Type B pancreatic cell (in vitro differentiated cells): ENCODE measurements at regions not wholly inside any gene's neighbourhood (a gene's known extent, or its start where the extent isn't known, plus 50 kb on each side); places are given as distances from the start of the nearest gene placed in this dataset.

ENCODE experiments used
- DNase-seq: peaks from one replicate; pipeline ENCODE4 v3.0.0; 2021; ENCODE audit warnings: mixed read lengths; ENCODE audit not compliant: unreplicated experiment; ENCODE audit errors: extremely low spot score
- H3K27ac Mint-ChIP-seq: 2 replicates; pipeline ENCODE4 v1.8.0; 2021; ENCODE audit warnings: mild to moderate bottlenecking, mixed read lengths
- H3K27me3 Mint-ChIP-seq: 2 replicates; pipeline ENCODE4 v1.8.0; 2021; ENCODE audit warnings: mixed read lengths
- H3K36me3 Mint-ChIP-seq: 2 replicates; pipeline ENCODE4 v1.8.0; 2021; ENCODE audit warnings: mixed read lengths
- H3K4me1 Mint-ChIP-seq: one replicate; pipeline ENCODE4 v1.8.0; 2021; ENCODE audit warnings: mixed read lengths; ENCODE audit not compliant: unreplicated experiment
- H3K4me3 Mint-ChIP-seq: 2 replicates; pipeline ENCODE4 v1.8.0; 2021; ENCODE audit warnings: mild to moderate bottlenecking, mixed read lengths
- H3K9me3 Mint-ChIP-seq: 2 replicates; pipeline ENCODE4 v1.8.0; 2021; ENCODE audit warnings: mixed read lengths
- TF ChIP-seq, protein P1 (sequence below): fragments of 200-600 bp; sonication (generic); conservative IDR thresholded peaks from 2 replicates; pipeline ENCODE4 v1.5.0; 2021; ENCODE audit warnings: antibody characterized with exemption, mild to moderate bottlenecking

DNA sequence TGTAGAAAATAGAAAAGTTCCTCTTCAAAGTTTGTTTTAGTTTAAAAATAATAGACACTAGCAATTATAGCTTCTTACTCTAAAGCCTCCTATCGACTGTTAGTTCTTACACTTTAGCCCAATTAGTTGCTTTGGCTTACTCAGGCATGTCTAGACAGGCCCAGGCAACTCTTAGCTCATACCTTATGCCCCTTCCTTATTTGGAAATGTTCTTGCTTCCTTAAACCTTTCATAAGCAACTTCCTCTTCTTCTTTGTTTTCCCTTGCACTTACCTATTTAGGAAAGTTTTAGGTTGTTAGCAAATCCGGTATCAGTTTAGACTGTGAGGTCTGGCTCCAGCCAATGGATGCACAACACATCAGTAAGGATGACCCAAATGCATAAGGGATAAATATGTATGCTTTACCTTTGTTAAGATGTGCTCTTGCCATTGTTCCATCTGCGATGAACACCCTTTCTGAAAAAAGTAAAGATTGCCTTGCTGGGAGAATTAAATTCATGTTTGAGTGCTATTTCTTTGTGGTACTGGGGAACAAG is 1277.5 kb upstream of the CNTN5 start:
- TF ChIP-seq, protein P1, sequence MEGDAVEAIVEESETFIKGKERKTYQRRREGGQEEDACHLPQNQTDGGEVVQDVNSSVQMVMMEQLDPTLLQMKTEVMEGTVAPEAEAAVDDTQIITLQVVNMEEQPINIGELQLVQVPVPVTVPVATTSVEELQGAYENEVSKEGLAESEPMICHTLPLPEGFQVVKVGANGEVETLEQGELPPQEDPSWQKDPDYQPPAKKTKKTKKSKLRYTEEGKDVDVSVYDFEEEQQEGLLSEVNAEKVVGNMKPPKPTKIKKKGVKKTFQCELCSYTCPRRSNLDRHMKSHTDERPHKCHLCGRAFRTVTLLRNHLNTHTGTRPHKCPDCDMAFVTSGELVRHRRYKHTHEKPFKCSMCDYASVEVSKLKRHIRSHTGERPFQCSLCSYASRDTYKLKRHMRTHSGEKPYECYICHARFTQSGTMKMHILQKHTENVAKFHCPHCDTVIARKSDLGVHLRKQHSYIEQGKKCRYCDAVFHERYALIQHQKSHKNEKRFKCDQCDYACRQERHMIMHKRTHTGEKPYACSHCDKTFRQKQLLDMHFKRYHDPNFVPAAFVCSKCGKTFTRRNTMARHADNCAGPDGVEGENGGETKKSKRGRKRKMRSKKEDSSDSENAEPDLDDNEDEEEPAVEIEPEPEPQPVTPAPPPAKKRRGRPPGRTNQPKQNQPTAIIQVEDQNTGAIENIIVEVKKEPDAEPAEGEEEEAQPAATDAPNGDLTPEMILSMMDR = no peak
- H3K27ac Mint-ChIP-seq = peak overlapping the region; percentile 74

DNA sequence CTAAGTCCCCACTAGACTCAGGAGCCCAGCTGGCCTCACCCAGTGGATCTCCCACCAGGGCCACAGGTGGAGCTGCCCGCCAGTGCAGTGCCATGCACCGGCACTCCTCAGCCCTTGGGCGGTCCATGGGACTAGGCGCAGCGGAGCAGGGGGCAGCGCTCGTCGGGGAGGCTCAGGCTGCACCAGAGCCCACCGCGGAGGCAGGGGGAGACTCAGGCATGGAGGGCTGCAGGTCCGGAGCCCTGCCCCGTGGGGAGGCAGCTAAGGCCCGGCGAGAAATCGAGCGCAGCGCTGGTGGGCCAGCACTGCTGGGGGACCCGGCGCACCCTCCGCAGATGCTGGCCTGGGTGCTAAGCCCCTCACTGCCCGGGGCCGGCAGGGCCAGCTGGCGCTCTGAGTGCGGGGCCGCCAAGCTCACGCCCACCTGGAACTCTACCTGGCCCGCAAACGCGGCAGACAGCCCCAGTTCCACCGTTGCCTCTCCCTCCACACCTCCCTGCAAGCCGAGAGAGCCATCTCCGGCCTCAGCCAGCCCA is 1275.2 kb upstream of the CNTN5 start:
- DNase-seq = no peak
- Mint-ChIP-seq H3K27me3 (no peaks in the 10 kb centered on the region), H3K36me3 (peaks cover 4% of the 10 kb centered on the region), H3K27ac (no peak overlapping the region), H3K4me3 (no peak overlapping the region), H3K9me3 (no peaks in the 10 kb centered on the region), H3K4me1 (peaks cover 2% of the 10 kb centered on the region)
- TF ChIP-seq, protein P1 = no peak

More for the DNA sequence above, 1277.5 kb upstream of the CNTN5 start:
- Mint-ChIP-seq H3K4me3 (no peak overlapping the region), H3K36me3 (peaks cover 4% of the 10 kb centered on the region), H3K4me1 (peaks cover 12% of the 10 kb centered on the region), H3K9me3 (peaks cover 6% of the 10 kb centered on the region), H3K27me3 (no peaks in the 10 kb centered on the region)
- DNase-seq = no peak

DNA sequence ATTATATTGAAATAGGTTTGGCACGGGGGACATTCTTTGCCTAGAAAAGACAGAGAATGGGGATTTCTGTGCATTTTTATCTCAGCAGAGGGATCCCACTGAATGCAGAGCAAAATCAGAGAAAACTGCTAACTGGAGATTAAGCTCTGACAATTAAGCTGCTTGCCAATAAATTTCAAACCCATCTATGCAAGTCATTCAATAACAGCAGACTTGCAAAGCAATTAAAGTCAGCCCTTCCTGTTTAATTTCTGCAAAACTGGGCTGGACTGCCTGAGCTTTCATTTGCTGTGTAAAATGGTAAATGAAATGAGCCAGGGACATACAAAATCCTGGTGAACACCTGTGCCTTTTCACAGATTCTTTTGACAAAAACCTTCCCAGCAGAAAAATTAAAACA is 1273.9 kb upstream of the CNTN5 start:
- Mint-ChIP-seq H3K4me3 (no peak overlapping the region), H3K36me3 (peaks cover 4% of the 10 kb centered on the region), H3K9me3 (no peaks in the 10 kb centered on the region), H3K27ac (no peak overlapping the region), H3K4me1 (no peaks in the 10 kb centered on the region), H3K27me3 (no peaks in the 10 kb centered on the region)
- TF ChIP-seq, protein P1 = no peak
- no peak for DNase-seq

DNA sequence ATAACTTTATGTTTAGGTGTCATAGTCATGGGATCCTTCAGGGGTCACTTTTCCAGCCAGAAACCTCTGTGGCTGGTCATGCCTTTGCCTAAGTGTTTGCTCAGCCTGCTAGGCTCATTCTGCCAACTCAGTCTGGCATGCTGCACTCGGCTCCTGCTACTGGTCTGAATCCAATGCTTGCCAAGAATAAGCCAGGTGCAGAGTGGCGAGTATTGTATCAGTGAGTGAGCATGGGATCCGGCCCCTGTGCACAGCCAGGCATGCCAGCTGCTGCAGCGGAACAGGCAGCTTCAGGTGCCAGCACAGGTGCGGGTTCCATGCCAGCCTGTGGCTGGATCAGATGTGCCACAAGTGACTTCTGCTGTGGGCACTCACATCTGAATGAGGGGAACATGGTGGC is 1269.3 kb upstream of the CNTN5 start:
- H3K27me3 Mint-ChIP-seq = no peaks in the 10 kb centered on the region
- H3K9me3 Mint-ChIP-seq = no peaks in the 10 kb centered on the region
- H3K36me3 Mint-ChIP-seq = no peaks in the 10 kb centered on the region
- TF ChIP-seq, protein P1 = no peak
- no peaks in the 10 kb centered on the region for H3K4me1 Mint-ChIP-seq
- no peak for DNase-seq
- H3K4me3 Mint-ChIP-seq = no peak overlapping the region
- H3K27ac Mint-ChIP-seq = no peak overlapping the region

DNA sequence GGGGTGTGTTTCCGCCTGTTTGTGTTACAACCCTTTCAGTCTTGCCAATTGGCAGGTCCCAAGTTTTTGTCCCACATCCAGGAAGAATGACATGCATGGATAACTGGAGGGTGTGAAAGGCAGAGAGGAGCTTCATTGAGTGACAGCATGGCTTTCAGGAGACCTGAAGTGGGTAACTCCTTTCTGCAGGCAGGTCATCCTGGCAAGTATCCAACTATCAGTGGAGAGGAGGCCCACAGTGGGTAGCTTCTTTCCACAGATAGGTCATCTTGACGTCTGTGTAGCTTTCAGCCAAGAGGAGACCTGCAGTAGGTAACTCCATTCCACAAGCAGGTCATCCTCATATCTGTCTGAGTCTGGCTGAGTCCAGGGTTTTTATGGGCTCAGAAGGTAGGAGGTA is 1268.8 kb upstream of the CNTN5 start:
- no peak overlapping the region for H3K27ac Mint-ChIP-seq
- no peaks in the 10 kb centered on the region for H3K9me3 Mint-ChIP-seq
- no peak for DNase-seq
- TF ChIP-seq, protein P1 = no peak
- H3K4me3 Mint-ChIP-seq = no peak overlapping the region
- no peaks in the 10 kb centered on the region for H3K4me1 Mint-ChIP-seq
- no peaks in the 10 kb centered on the region for H3K27me3 Mint-ChIP-seq
- H3K36me3 Mint-ChIP-seq = no peaks in the 10 kb centered on the region
